Endothelial cell (in vitro differentiated cells): ENCODE measurements at regions not wholly inside any gene's neighbourhood (a gene's known extent, or its start where the extent isn't known, plus 50 kb on each side); places are given as distances from the start of the nearest gene placed in this dataset.

Experiments used
- DNase-seq: peaks from one replicate; pipeline ENCODE4 v3.0.0; 2021; ENCODE audit warnings: low spot score
- H3K27ac Mint-ChIP-seq: one replicate; pipeline ENCODE4 v1.8.0; 2021; ENCODE audit warnings: mixed read lengths, inconsistent platforms; ENCODE audit not compliant: unreplicated experiment
- H3K27me3 Mint-ChIP-seq: one replicate; pipeline ENCODE4 v1.8.0; 2021; ENCODE audit warnings: mild to moderate bottlenecking, moderate library complexity, mixed read lengths, inconsistent platforms; ENCODE audit not compliant: unreplicated experiment
- H3K36me3 Mint-ChIP-seq: one replicate; pipeline ENCODE4 v1.8.0; 2021; ENCODE audit warnings: mild to moderate bottlenecking, low read depth, mixed read lengths, inconsistent platforms; ENCODE audit not compliant: unreplicated experiment
- H3K4me1 Mint-ChIP-seq: one replicate; pipeline ENCODE4 v1.8.0; 2021; ENCODE audit warnings: mild to moderate bottlenecking, mixed read lengths, inconsistent platforms; ENCODE audit not compliant: unreplicated experiment
- H3K4me3 Mint-ChIP-seq: one replicate; pipeline ENCODE4 v1.8.0; 2021; ENCODE audit warnings: mild to moderate bottlenecking, mixed read lengths, inconsistent platforms; ENCODE audit not compliant: unreplicated experiment
- H3K9me3 Mint-ChIP-seq: one replicate; pipeline ENCODE4 v1.8.0; 2021; ENCODE audit warnings: mixed read lengths, inconsistent platforms; ENCODE audit not compliant: unreplicated experiment
- TF ChIP-seq, protein P1 (sequence below): fragments of 200-600 bp; sonication (generic); IDR thresholded peaks from one replicate; pipeline ENCODE4 v1.5.0; 2021; ENCODE audit warnings: antibody characterized with exemption; ENCODE audit not compliant: unreplicated experiment

DNA sequence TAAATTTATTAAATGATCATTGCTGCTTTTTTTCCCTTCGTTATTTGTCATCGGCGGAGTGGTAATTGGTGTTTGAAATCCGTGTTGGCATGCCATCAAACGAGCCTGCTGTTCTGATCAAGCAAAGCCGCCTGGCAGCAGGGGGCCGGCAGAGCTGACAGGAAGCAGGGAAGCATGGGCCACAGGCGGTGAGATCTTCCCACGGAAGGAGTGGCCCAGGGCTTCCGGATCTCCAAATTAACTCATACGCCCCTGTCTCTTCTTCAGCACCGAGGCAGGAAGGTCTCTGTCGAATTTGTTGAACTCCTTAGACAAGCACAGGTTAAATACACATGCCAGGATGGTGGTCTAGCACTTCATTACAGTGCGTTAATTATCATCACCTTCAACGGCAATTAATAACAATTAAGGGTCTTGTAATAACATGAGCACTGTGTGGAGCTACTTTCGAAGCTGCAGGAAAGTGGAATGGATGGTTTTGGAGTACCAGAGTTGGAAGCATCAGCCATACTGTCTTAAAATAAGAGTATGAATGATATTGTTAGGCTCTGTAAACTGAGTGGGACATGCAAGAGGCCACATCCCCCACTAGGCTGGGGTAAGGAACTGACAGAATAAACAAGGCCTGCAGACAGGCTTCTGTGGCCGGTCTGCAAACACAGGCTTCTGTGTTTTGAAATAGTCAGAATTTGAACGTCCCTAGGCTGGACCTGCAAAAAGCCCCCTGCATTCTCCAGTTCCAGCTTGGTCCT lies 199.4 kb upstream of the DAB1 start:
- Mint-ChIP-seq H3K4me1 (peaks cover 19% of the 10 kb centered on the region), H3K4me3 (no peak overlapping the region), H3K36me3 (no peaks in the 10 kb centered on the region), H3K27ac (peak overlapping the region; percentile 70), H3K27me3 (no peaks in the 10 kb centered on the region), H3K9me3 (no peaks in the 10 kb centered on the region)
- TF ChIP-seq, protein P1, sequence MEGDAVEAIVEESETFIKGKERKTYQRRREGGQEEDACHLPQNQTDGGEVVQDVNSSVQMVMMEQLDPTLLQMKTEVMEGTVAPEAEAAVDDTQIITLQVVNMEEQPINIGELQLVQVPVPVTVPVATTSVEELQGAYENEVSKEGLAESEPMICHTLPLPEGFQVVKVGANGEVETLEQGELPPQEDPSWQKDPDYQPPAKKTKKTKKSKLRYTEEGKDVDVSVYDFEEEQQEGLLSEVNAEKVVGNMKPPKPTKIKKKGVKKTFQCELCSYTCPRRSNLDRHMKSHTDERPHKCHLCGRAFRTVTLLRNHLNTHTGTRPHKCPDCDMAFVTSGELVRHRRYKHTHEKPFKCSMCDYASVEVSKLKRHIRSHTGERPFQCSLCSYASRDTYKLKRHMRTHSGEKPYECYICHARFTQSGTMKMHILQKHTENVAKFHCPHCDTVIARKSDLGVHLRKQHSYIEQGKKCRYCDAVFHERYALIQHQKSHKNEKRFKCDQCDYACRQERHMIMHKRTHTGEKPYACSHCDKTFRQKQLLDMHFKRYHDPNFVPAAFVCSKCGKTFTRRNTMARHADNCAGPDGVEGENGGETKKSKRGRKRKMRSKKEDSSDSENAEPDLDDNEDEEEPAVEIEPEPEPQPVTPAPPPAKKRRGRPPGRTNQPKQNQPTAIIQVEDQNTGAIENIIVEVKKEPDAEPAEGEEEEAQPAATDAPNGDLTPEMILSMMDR: no peak
- peak; percentile 58 for DNase-seq

DNA sequence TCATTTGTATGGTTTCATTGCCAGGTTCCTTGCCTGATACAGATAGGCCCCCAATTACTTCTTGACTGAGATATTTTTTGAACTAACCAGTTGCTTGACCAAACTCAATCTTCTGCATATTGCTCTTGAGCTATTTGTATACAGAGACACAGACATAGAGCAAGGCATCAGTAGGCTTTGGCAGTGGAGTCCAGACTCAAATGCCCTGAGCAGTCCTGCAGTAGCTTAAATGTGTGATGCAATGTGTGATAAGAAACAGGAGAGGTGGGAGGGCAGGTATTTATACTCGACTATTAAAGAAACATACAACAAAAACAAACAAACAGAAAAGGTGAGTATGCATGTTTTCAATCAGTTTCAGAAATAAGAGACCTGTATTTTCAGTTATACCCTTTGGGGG lies 197.9 kb upstream of the DAB1 start:
- Mint-ChIP-seq H3K4me1 (peaks cover 27% of the 10 kb centered on the region), H3K36me3 (no peaks in the 10 kb centered on the region), H3K27me3 (no peaks in the 10 kb centered on the region), H3K4me3 (no peak overlapping the region), H3K9me3 (no peaks in the 10 kb centered on the region), H3K27ac (no peak overlapping the region)
- no peak for DNase-seq
- TF ChIP-seq, protein P1: no peak

DNA sequence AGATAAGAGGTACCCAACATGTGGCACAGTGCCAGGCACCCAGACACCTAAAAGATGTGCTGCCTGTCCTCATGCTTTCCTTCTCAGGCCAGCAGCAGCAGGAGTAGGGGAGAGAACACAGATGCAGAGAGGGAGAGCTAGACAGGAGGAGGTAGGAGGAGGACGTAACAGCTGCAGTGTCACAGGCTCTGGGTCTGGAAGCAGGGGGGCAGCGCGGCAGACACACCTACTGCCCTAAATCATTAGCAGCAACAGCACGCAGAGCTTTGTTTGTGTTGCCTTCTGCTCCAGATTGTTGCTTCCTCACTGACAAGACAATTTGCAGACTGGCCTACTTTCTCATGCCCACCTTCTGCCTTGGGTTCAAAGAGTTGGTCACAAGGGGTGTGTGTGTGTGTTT lies 196.7 kb upstream of the DAB1 start:
- no peaks in the 10 kb centered on the region for H3K27me3 Mint-ChIP-seq
- no peak for DNase-seq
- H3K4me1 Mint-ChIP-seq: peaks cover 34% of the 10 kb centered on the region
- no peaks in the 10 kb centered on the region for H3K9me3 Mint-ChIP-seq
- no peak overlapping the region for H3K4me3 Mint-ChIP-seq
- H3K36me3 Mint-ChIP-seq: no peaks in the 10 kb centered on the region
- no peak overlapping the region for H3K27ac Mint-ChIP-seq
- TF ChIP-seq, protein P1: no peak

DNA sequence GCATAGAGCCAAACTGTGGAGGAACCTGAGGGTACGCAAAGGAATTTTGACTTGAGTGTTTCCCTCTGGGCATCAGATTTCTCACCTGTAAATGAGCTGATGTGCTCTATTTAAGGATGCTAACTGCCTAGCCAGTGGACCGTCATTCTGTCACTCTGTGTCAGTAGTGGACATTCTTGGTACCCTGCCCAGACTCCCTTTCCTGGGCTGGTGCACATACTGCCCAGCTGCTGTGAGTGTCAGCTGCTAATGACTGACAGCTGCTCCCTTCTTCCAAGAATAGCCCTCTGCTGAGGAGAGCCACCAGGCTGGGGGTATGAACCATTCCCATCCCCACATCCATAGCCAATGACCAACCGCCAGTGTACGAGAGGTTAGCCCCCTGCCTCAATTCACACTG lies 193.1 kb upstream of the DAB1 start:
- Mint-ChIP-seq H3K9me3 (no peaks in the 10 kb centered on the region), H3K4me1 (peaks cover 20% of the 10 kb centered on the region), H3K27ac (no peak overlapping the region), H3K4me3 (no peak overlapping the region), H3K36me3 (no peaks in the 10 kb centered on the region), H3K27me3 (no peaks in the 10 kb centered on the region)
- TF ChIP-seq, protein P1: no peak
- DNase-seq: no peak

DNA sequence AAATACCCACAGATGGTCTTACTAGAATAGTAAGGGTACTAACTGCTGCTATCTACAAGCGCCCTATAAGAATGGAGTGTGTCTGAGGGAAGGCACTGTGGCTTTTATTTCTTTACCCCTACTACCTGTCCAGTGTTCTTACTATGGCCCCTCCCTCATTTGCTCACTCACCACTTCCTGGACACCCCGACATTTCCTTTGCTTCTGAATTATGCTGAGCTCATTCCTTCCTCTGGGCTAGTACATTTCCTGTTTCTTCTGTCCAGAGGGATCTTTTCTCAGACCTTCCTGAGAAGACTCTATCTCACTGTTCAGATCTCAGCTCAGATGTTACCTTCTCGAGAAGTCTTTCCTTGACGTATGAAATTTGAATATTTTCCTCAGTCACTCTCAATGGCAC lies 192.1 kb upstream of the DAB1 start:
- Mint-ChIP-seq H3K9me3 (no peaks in the 10 kb centered on the region), H3K27ac (peak overlapping the region; percentile 62), H3K4me3 (no peak overlapping the region), H3K36me3 (no peaks in the 10 kb centered on the region), H3K4me1 (peaks cover 20% of the 10 kb centered on the region), H3K27me3 (no peaks in the 10 kb centered on the region)
- DNase-seq: no peak
- TF ChIP-seq, protein P1: no peak
